CD4-positive, alpha-beta T cell treated with Interleukin-10 for 1 hour (primary cell): ENCODE measurements at regions not wholly inside any gene's neighbourhood (a gene's known extent, or its start where the extent isn't known, plus 50 kb on each side); places are given as distances from the start of the nearest gene placed in this dataset.

ENCODE experiments used
- DNase-seq: peaks from one replicate; pipeline ENCODE4 v3.0.0-alpha.2; 2020

GRCh38 chr5:117098094-117098493 is 523.5 kb upstream of the SEMA6A start:
- DNase-seq = no peak

- DNase-seq = no peak
These were observed 521.0 kb upstream of the SEMA6A start for GRCh38 chr5:117095346-117096332.

- no peak for DNase-seq
These were observed 519.6 kb upstream of the SEMA6A start for GRCh38 chr5:117094114-117094815.

GRCh38 chr5:117093653-117094052 is 519.0 kb upstream of the SEMA6A start:
- DNase-seq = no peak

GRCh38 chr5:117089001-117089400 is 514.4 kb upstream of the SEMA6A start:
- no peak for DNase-seq

- no peak for DNase-seq
These were observed 513.6 kb upstream of the SEMA6A start for GRCh38 chr5:117088176-117088575.

GRCh38 chr5:117084067-117084466 is 509.4 kb upstream of the SEMA6A start:
- DNase-seq = no peak

- no peak for DNase-seq
These were observed 508.4 kb upstream of the SEMA6A start for GRCh38 chr5:117082977-117083376.

GRCh38 chr5:117077142-117077541 is 502.5 kb upstream of the SEMA6A start:
- no peak for DNase-seq

GRCh38 chr5:117072439-117072838 is 497.8 kb upstream of the SEMA6A start:
- DNase-seq = no peak

GRCh38 chr5:117065800-117066199 is 491.2 kb upstream of the SEMA6A start:
- DNase-seq = no peak

GRCh38 chr5:117065161-117065560 is 490.5 kb upstream of the SEMA6A start:
- DNase-seq = no peak

GRCh38 chr5:117060099-117060498 is 485.5 kb upstream of the SEMA6A start:
- no peak for DNase-seq

GRCh38 chr5:117058740-117059139 is 484.1 kb upstream of the SEMA6A start:
- DNase-seq = no peak

GRCh38 chr5:117055517-117055916 is 480.9 kb upstream of the SEMA6A start:
- no peak for DNase-seq

GRCh38 chr5:117054911-117055310 is 480.3 kb upstream of the SEMA6A start:
- DNase-seq = no peak

- no peak for DNase-seq
These were observed 479.5 kb upstream of the SEMA6A start for GRCh38 chr5:117054141-117054540.

- no peak for DNase-seq
These were observed 467.4 kb upstream of the SEMA6A start for GRCh38 chr5:117041926-117042595.

GRCh38 chr5:117039035-117039434 is 464.4 kb upstream of the SEMA6A start:
- no peak for DNase-seq

- DNase-seq = no peak
These were observed 452.8 kb upstream of the SEMA6A start for GRCh38 chr5:117027384-117027783.

GRCh38 chr5:117020999-117021398 is 446.4 kb upstream of the SEMA6A start:
- DNase-seq = no peak

GRCh38 chr5:117013280-117013877 is 438.8 kb upstream of the SEMA6A start:
- no peak for DNase-seq

- DNase-seq = no peak
These were observed 436.0 kb upstream of the SEMA6A start for GRCh38 chr5:117010574-117010973.
